ENCODE measurements at regions not wholly inside any gene's neighbourhood (a gene's known extent, or its start where the extent isn't known, plus 50 kb on each side); places are given as distances from the start of the nearest gene placed in this dataset.

GRCh38 chr1:194289569-194290266 is 1103.3 kb upstream of the B3GALT2 start:
- TF ChIP-seq CTCF (conservative IDR thresholded peaks at IDR 0.05; ENCODE audit: low read length) (no peak), EZH2phosphoT487 (IDR thresholded peaks at IDR 0.05; ENCODE audit: borderline replicate concordance, low read depth, low read length) (no peak)
